Mesenchymal stem cell (in vitro differentiated cells and primary cell): ENCODE measurements at regions not wholly inside any gene's neighbourhood (a gene's known extent, or its start where the extent isn't known, plus 50 kb on each side); places are given as distances from the start of the nearest gene placed in this dataset.

ENCODE experiments used
- DNase-seq: peaks from one replicate; pipeline ENCODE4 v3.0.0-alpha.2; 2013
- H2AFZ ChIP-seq: one replicate; pipeline ENCODE4 v1.6.1; 2013; ENCODE audit warnings: low read depth, mild to moderate bottlenecking, control low read depth, inconsistent platforms, low read length, moderate library complexity
- H2AK5ac ChIP-seq: 2 replicates; pipeline ENCODE4 v1.6.1; 2013; ENCODE audit warnings: low read length, moderate library complexity, mild to moderate bottlenecking, inconsistent platforms; ENCODE audit not compliant: severe bottlenecking
- H2BK120ac ChIP-seq: one replicate; pipeline ENCODE4 v1.6.1; 2013; ENCODE audit warnings: low read depth, mild to moderate bottlenecking, inconsistent platforms, low read length, moderate library complexity
- H2BK12ac ChIP-seq, 2 experiments: one replicate each; pipeline ENCODE4 v1.6.1; 2013; ENCODE audit warnings: inconsistent platforms in 2 of 2, low read length in 2 of 2, mild to moderate bottlenecking in 2 of 2, moderate library complexity in 2 of 2, control low read depth in 1 of 2
- H2BK15ac ChIP-seq: one replicate; pipeline ENCODE4 v1.6.1; 2013; ENCODE audit warnings: mild to moderate bottlenecking, low read depth, inconsistent platforms; ENCODE audit not compliant: poor library complexity, severe bottlenecking
- H2BK5ac ChIP-seq: 2 replicates; pipeline ENCODE4 v1.6.1; 2013; ENCODE audit warnings: low read depth, mild to moderate bottlenecking, low read length, control low read depth, inconsistent platforms; ENCODE audit not compliant: poor library complexity, severe bottlenecking
- H3K14ac ChIP-seq, 2 experiments: one replicate each; pipeline ENCODE4 v1.6.1; 2013; ENCODE audit warnings: inconsistent platforms in 2 of 2, low read length in 2 of 2, control low read depth in 1 of 2, mild to moderate bottlenecking in 1 of 2, moderate library complexity in 1 of 2
- H3K18ac ChIP-seq, 2 experiments: one replicate each; pipeline ENCODE4 v1.6.1; 2013; ENCODE audit warnings: inconsistent platforms in 2 of 2, low read length in 2 of 2, control low read depth in 1 of 2, low read depth in 1 of 2, mild to moderate bottlenecking in 1 of 2
- H3K23ac ChIP-seq, 2 experiments: one replicate each; pipeline ENCODE4 v1.6.1; 2013; ENCODE audit warnings: inconsistent platforms in 2 of 2, low read length in 2 of 2, mild to moderate bottlenecking in 2 of 2, moderate library complexity in 2 of 2, control low read depth in 1 of 2
- H3K27ac ChIP-seq: 2 replicates; pipeline ENCODE4 v1.5.1; 2013; ENCODE audit warnings: mild to moderate bottlenecking, moderate library complexity, low read length, control low read depth, inconsistent platforms; ENCODE audit not compliant: poor library complexity, severe bottlenecking
- H3K27me3 ChIP-seq, 2 experiments: 2 replicates each; pipeline versions ENCODE4 v1.6.1 to v1.7.0; 2013; ENCODE audit warnings: low read length in 2 of 2, mild to moderate bottlenecking in 2 of 2, moderate library complexity in 2 of 2, control low read depth in 1 of 2, inconsistent platforms in 1 of 2; ENCODE audit not compliant: control insufficient read depth in 1 of 2, insufficient read depth in 1 of 2
- H3K36me3 ChIP-seq, 2 experiments: 2 replicates each; pipeline versions ENCODE4 v1.6.1 to v1.7.0; 2013; ENCODE audit warnings: low read length in 2 of 2, control low read depth in 1 of 2, inconsistent platforms in 1 of 2, low read depth in 1 of 2, mild to moderate bottlenecking in 1 of 2; ENCODE audit not compliant: insufficient read depth in 2 of 2, control insufficient read depth in 1 of 2
- H3K4ac ChIP-seq, 2 experiments: one replicate each; pipeline ENCODE4 v1.6.1; 2013; ENCODE audit warnings: inconsistent platforms in 2 of 2, low read length in 2 of 2, mild to moderate bottlenecking in 2 of 2, moderate library complexity in 2 of 2, control low read depth in 1 of 2, low read depth in 1 of 2
- H3K4me1 ChIP-seq: 2 replicates; pipeline ENCODE4 v1.6.1; 2013; ENCODE audit warnings: low read depth, low read length, control low read depth; ENCODE audit not compliant: control insufficient read depth, insufficient read depth
- H3K4me2 ChIP-seq: 2 replicates; pipeline ENCODE4 v1.6.1; 2013; ENCODE audit warnings: low read length, mild to moderate bottlenecking, inconsistent platforms; ENCODE audit not compliant: poor library complexity, severe bottlenecking
- H3K4me3 ChIP-seq, 2 experiments: 2 replicates each; pipeline versions ENCODE4 v1.5.1 to v1.7.0; 2013; ENCODE audit warnings: low read length in 2 of 2, mild to moderate bottlenecking in 2 of 2, control low read depth in 1 of 2, low read depth in 1 of 2; ENCODE audit not compliant: insufficient read depth in 1 of 2
- H3K79me1 ChIP-seq: replicated peaks from 2 replicates; pipeline ENCODE4 v1.6.1; 2013; ENCODE audit warnings: mild to moderate bottlenecking, control low read depth, low read length, inconsistent platforms; ENCODE audit not compliant: poor library complexity, severe bottlenecking
- H3K9ac ChIP-seq: 2 replicates; pipeline ENCODE4 v1.7.0; 2013; ENCODE audit warnings: mild to moderate bottlenecking, low read length, moderate library complexity
- H3K9me3 ChIP-seq: 2 replicates; pipeline ENCODE4 v1.7.0; 2013; ENCODE audit warnings: mild to moderate bottlenecking, low read length; ENCODE audit not compliant: control insufficient read depth
- H4K8ac ChIP-seq: one replicate; pipeline ENCODE4 v1.6.1; 2013; ENCODE audit warnings: inconsistent platforms, mild to moderate bottlenecking, low read length, moderate library complexity
- H4K91ac ChIP-seq: one replicate; pipeline ENCODE4 v1.6.1; 2013; ENCODE audit warnings: mild to moderate bottlenecking, low read length, inconsistent platforms
- WGBS: methylation state at CpG from one replicate; pipeline ENCODE4 v1.1.7; 2013; ENCODE audit warnings: mixed read lengths; 5-methylcytosine and 5-hydroxymethylcytosine counted together

GRCh38 chr1:173407846-173408245, 69.3 kb upstream of the PRDX6 start:
- no peak overlapping the region for H2BK120ac ChIP-seq
- no peak overlapping the region for H2BK15ac ChIP-seq
- H3K36me3 ChIP-seq, result peaks cover 2 to 8% of the 10 kb centered on the region in 2 experiments
- no peaks in the 10 kb centered on the region for H3K9me3 ChIP-seq
- no peak overlapping the region for H3K18ac ChIP-seq
- no peak for DNase-seq
- no peak overlapping the region for H3K14ac ChIP-seq
- H2AFZ ChIP-seq, result no peak overlapping the region
- H4K8ac ChIP-seq, result no peak overlapping the region
- H3K4me1 ChIP-seq, result peaks cover 7% of the 10 kb centered on the region
- no peak overlapping the region for H4K91ac ChIP-seq
- no peak overlapping the region for H3K4ac ChIP-seq
- H3K27ac ChIP-seq, result no peak overlapping the region
- H3K79me1 ChIP-seq, result no peaks in the 10 kb centered on the region
- H2AK5ac ChIP-seq, result no peak overlapping the region
- H3K4me2 ChIP-seq, result no peak overlapping the region
- no peak overlapping the region for H2BK5ac ChIP-seq
- no peak overlapping the region for H3K23ac ChIP-seq
- H3K9ac ChIP-seq, result no peak overlapping the region
- H3K27me3 ChIP-seq, result no peaks in the 10 kb centered on the region
- H2BK12ac ChIP-seq, result peak overlapping the region in 1 of 2 experiments; percentile 18
- no peak overlapping the region for H3K4me3 ChIP-seq

DNA sequence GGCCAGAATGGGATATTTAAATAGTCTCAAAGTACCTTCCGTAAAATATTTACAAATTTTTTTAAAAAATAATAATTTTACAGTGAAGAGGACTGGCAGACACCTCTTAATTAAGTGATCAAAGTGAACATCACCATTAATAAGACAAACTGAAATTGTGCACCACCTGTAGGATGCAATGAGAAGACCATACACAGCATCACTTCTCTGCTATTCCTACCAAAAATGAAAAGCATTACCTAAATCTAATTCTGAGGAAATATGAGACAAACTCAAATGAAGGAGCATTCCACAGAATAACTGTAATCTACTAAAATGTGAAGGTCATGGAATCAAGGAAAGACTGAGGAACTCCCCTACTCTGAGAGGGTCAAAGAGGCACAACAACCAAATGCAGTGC, 68.2 kb upstream of the PRDX6 start:
- H3K14ac ChIP-seq, result no peak overlapping the region
- H3K36me3 ChIP-seq, result peaks cover 2 to 5% of the 10 kb centered on the region in 2 experiments
- no peak overlapping the region for H2AFZ ChIP-seq
- H4K8ac ChIP-seq, result no peak overlapping the region
- H3K23ac ChIP-seq, result no peak overlapping the region
- no peak overlapping the region for H3K18ac ChIP-seq
- no peak overlapping the region for H2BK15ac ChIP-seq
- H3K9ac ChIP-seq, result no peak overlapping the region
- H2AK5ac ChIP-seq, result no peak overlapping the region
- H4K91ac ChIP-seq, result no peak overlapping the region
- H3K4me1 ChIP-seq, result peaks cover 7% of the 10 kb centered on the region
- no peak overlapping the region for H2BK5ac ChIP-seq
- no peak overlapping the region for H3K4ac ChIP-seq
- no peak overlapping the region for H2BK12ac ChIP-seq
- no peak overlapping the region for H3K27ac ChIP-seq
- DNase-seq, result no peak
- H3K79me1 ChIP-seq, result no peaks in the 10 kb centered on the region
- no peaks in the 10 kb centered on the region for H3K9me3 ChIP-seq
- no peak overlapping the region for H3K4me3 ChIP-seq
- H3K27me3 ChIP-seq, result no peaks in the 10 kb centered on the region
- H3K4me2 ChIP-seq, result no peak overlapping the region
- H2BK120ac ChIP-seq, result no peak overlapping the region
- WGBS, result no CpG with 5 or more reads among the region's 1 CpG

- Histone ChIP-seq H3K27me3 (no peaks in the 10 kb centered on the region), H3K23ac (no peak overlapping the region), H3K9ac (no peak overlapping the region), H3K79me1 (no peaks in the 10 kb centered on the region), H2AK5ac (no peak overlapping the region), H2BK120ac (no peak overlapping the region), H2BK5ac (no peak overlapping the region), H3K9me3 (no peaks in the 10 kb centered on the region), H3K4ac (no peak overlapping the region), H3K36me3 (peaks cover 2 to 5% of the 10 kb centered on the region in 2 experiments), H2BK15ac (no peak overlapping the region), H3K18ac (no peak overlapping the region), H3K14ac (no peak overlapping the region), H4K91ac (no peak overlapping the region), H3K4me3 (no peak overlapping the region), H3K4me1 (peaks cover 7% of the 10 kb centered on the region), H3K27ac (no peak overlapping the region), H3K4me2 (no peak overlapping the region), H2AFZ (no peak overlapping the region), H4K8ac (no peak overlapping the region), H2BK12ac (no peak overlapping the region)
- no peak for DNase-seq
- 82% methylated on average over 2 of the region's 3 CpGs for WGBS
These were observed 67.5 kb upstream of the PRDX6 start for GRCh38 chr1:173409613-173410012.

DNA sequence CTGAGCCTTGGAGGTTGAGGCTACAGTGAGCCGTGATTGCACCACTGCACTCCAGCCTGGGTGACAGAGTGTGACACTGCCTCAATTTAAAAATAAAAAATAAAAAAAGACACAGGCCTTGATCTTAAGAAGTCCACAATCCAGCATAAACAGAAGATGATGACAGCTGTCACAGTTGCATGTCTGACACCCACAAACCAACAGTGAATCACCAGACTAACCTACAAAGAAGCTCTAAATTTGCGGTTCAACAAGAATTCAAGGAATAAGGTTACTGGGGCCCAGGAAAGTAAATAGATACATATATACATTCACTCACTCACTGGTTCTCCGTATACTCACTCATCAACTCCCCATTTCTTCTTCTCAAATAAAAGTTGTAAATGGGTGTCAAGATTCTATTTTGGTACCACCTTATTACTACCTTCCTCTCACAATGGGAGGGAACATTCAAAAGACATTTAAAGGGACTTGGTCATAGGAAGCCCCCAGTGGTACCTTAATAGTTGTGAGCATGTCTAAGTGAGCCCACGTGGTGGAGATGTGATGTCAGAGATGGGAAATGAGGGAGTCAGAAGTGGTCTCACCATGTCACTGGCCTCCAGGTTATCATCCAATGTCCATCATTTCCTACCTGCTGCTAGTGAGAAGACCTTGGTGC, 66.9 kb upstream of the PRDX6 start:
- H3K23ac ChIP-seq, result no peak overlapping the region
- H2BK5ac ChIP-seq, result no peak overlapping the region
- no peak overlapping the region for H2AK5ac ChIP-seq
- H3K4me1 ChIP-seq, result peaks cover 7% of the 10 kb centered on the region
- H3K79me1 ChIP-seq, result no peaks in the 10 kb centered on the region
- no peak overlapping the region for H3K4ac ChIP-seq
- H2AFZ ChIP-seq, result no peak overlapping the region
- no peak overlapping the region for H3K4me2 ChIP-seq
- H4K91ac ChIP-seq, result no peak overlapping the region
- no peak for DNase-seq
- H3K14ac ChIP-seq, result no peak overlapping the region
- no peaks in the 10 kb centered on the region for H3K9me3 ChIP-seq
- peak overlapping the region in 1 of 2 experiments; percentile 87 for H2BK12ac ChIP-seq
- no peak overlapping the region for H3K27ac ChIP-seq
- H2BK120ac ChIP-seq, result no peak overlapping the region
- peaks cover 2 to 5% of the 10 kb centered on the region in 2 experiments for H3K36me3 ChIP-seq
- no peak overlapping the region for H3K4me3 ChIP-seq
- H4K8ac ChIP-seq, result no peak overlapping the region
- no peaks in the 10 kb centered on the region for H3K27me3 ChIP-seq
- H3K9ac ChIP-seq, result no peak overlapping the region
- H3K18ac ChIP-seq, result peak overlapping the region in 1 of 2 experiments; percentile 18
- no peak overlapping the region for H2BK15ac ChIP-seq
- 100% methylated on average over 2 of the region's 4 CpGs for WGBS
